HG02642 (cell line): ENCODE measurements at regions not wholly inside any gene's neighbourhood (a gene's known extent, or its start where the extent isn't known, plus 50 kb on each side); places are given as distances from the start of the nearest gene placed in this dataset.

Source experiments
- ATAC-seq: cut with Tn5 transposase; IDR thresholded peaks from one replicate; pipeline ENCODE4 v1.9.1; 2021; ENCODE audit warnings: mild to moderate bottlenecking; ENCODE audit not compliant: unreplicated experiment, poor library complexity

- no peak for ATAC-seq
These were observed 282.7 kb downstream of the HDGFL1 start for GRCh38 chr6:22852101-22852500.

GRCh38 chr6:22873513-22874136 is 304.3 kb downstream of the HDGFL1 start:
- no peak for ATAC-seq

- ATAC-seq, result no peak
These were observed 306.5 kb downstream of the HDGFL1 start for GRCh38 chr6:22875845-22876244.

- ATAC-seq, result no peak
These were observed 308.9 kb downstream of the HDGFL1 start for GRCh38 chr6:22878324-22878701.

- ATAC-seq, result no peak
These were observed 309.3 kb downstream of the HDGFL1 start for GRCh38 chr6:22878706-22879105.

- ATAC-seq, result no peak
These were observed 311.5 kb downstream of the HDGFL1 start for GRCh38 chr6:22880686-22881433.

- no peak for ATAC-seq
These were observed 313.2 kb downstream of the HDGFL1 start for GRCh38 chr6:22882581-22882980.

- ATAC-seq, result no peak
These were observed 313.8 kb downstream of the HDGFL1 start for GRCh38 chr6:22883061-22883717.

GRCh38 chr6:22884456-22884855 is 315.1 kb downstream of the HDGFL1 start:
- ATAC-seq, result no peak

GRCh38 chr6:22886650-22887581 is 317.6 kb downstream of the HDGFL1 start:
- ATAC-seq, result no peak

GRCh38 chr6:22888163-22888752 is 318.9 kb downstream of the HDGFL1 start:
- ATAC-seq, result no peak

- no peak for ATAC-seq
These were observed 322.6 kb downstream of the HDGFL1 start for GRCh38 chr6:22891934-22892333.

- ATAC-seq, result no peak
These were observed 323.1 kb downstream of the HDGFL1 start for GRCh38 chr6:22892452-22892851.

GRCh38 chr6:22896696-22897095 is 327.3 kb downstream of the HDGFL1 start:
- no peak for ATAC-seq

- no peak for ATAC-seq
These were observed 330.1 kb downstream of the HDGFL1 start for GRCh38 chr6:22899426-22899825.

GRCh38 chr6:22903826-22904225 is 334.5 kb downstream of the HDGFL1 start:
- no peak for ATAC-seq

- no peak for ATAC-seq
These were observed 335.1 kb downstream of the HDGFL1 start for GRCh38 chr6:22904431-22904830.

GRCh38 chr6:22906091-22906549 is 336.8 kb downstream of the HDGFL1 start:
- ATAC-seq, result no peak

- ATAC-seq, result no peak
These were observed 337.7 kb downstream of the HDGFL1 start for GRCh38 chr6:22907085-22907484.

GRCh38 chr6:22910370-22910769 is 341.0 kb downstream of the HDGFL1 start:
- ATAC-seq, result no peak
